ENCODE measurements at regions not wholly inside any gene's neighbourhood (a gene's known extent, or its start where the extent isn't known, plus 50 kb on each side); places are given as distances from the start of the nearest gene placed in this dataset.

- no peak overlapping the region for H3K4me3 ChIP-seq (ENCODE audit: low read depth, low read length)
- DNase-seq (ENCODE audit: low read depth, low spot score), result no peak
- in situ Hi-C loops (cut with HindIII; ENCODE audit: low sequenced_read_pairs), result no loop called here
- TF ChIP-seq CTCF (IDR thresholded peaks at IDR 0.05; ENCODE audit: low read depth, low read length), result no peak
Measured at GRCh38 chr12:18905134-18905533, 167.2 kb downstream of the CAPZA3 start.

GRCh38 chr12:18906395-18906794 lies 168.5 kb downstream of the CAPZA3 start:
- no peak for DNase-seq (ENCODE audit: low read depth, low spot score)
- H3K4me3 ChIP-seq (ENCODE audit: low read depth, low read length), result no peak overlapping the region
- in situ Hi-C loops (cut with HindIII; ENCODE audit: low sequenced_read_pairs), result no loop called here
- no peak for TF ChIP-seq CTCF (IDR thresholded peaks at IDR 0.05; ENCODE audit: low read depth, low read length)

GRCh38 chr12:18907127-18907526 lies 169.2 kb downstream of the CAPZA3 start:
- no peak overlapping the region for H3K4me3 ChIP-seq (ENCODE audit: low read depth, low read length)
- in situ Hi-C loops (cut with HindIII; ENCODE audit: low sequenced_read_pairs), result no loop called here
- no peak for DNase-seq (ENCODE audit: low read depth, low spot score)
- no peak for TF ChIP-seq CTCF (IDR thresholded peaks at IDR 0.05; ENCODE audit: low read depth, low read length)

GRCh38 chr12:18907728-18908127 lies 169.8 kb downstream of the CAPZA3 start:
- DNase-seq (ENCODE audit: low read depth, low spot score), result no peak
- TF ChIP-seq CTCF (IDR thresholded peaks at IDR 0.05; ENCODE audit: low read depth, low read length), result no peak
- H3K4me3 ChIP-seq (ENCODE audit: low read depth, low read length), result no peak overlapping the region
- in situ Hi-C loops (cut with HindIII; ENCODE audit: low sequenced_read_pairs), result no loop called here

- DNase-seq (ENCODE audit: low read depth, low spot score), result no peak
- in situ Hi-C loops (cut with HindIII; ENCODE audit: low sequenced_read_pairs), result no loop called here
- TF ChIP-seq CTCF (IDR thresholded peaks at IDR 0.05; ENCODE audit: low read depth, low read length), result no peak
- no peak overlapping the region for H3K4me3 ChIP-seq (ENCODE audit: low read depth, low read length)
Measured at GRCh38 chr12:18908191-18908590, 170.3 kb downstream of the CAPZA3 start.

DNA sequence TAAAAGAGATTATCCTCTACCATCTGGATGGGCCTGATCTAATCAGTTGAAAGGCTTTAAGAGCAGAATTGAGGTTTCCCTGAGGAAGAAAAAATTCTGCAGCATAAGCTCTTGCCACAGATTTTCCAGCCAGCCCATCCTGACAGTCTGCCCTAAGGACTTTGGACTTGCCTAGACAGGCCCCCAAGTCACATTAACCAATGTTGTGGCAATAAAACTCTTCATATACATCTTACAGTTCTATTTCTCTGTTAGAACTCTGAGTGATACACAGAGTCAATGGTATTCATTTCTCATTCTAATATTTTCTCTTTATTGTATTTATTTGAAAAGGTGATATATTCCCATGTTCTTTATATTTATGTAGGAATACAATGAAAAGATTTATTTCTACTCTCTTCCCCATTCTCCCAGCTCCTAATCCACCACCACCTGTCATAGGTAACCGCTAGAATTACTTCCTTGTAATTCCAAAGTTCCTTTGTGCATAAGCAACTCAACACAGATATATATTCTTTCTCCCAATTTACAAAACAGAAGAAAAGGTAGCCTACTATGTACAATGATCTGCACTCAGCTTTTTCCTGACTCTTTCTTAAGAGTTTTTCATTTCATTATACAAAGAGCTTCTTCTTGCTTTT lies 182.1 kb downstream of the CAPZA3 start:
- TF ChIP-seq CTCF (IDR thresholded peaks at IDR 0.05; ENCODE audit: low read depth, low read length), result no peak
- no peak overlapping the region for H3K4me3 ChIP-seq (ENCODE audit: low read depth, low read length)
- in situ Hi-C loops (cut with HindIII; ENCODE audit: low sequenced_read_pairs), result no loop called here
- no peak for DNase-seq (ENCODE audit: low read depth, low spot score)

DNA sequence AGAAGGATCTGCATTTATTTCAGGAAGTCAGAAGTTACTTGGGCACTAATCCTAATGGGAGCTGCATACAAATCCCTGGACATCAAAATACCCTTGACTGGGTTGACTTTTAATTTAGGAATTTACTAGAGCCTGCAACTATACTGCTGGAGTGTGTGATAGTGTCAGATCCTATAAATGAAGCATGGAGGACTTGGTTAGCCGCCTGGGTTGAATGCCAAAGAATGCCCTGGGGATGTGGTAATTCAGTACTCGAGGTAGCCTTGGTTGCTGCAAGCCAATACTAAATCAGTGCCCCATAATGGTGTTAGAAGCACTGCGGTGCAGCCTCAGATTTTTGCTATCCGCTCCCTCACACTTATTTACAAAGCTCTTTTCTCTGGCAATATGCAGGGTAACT lies 184.9 kb downstream of the CAPZA3 start:
- TF ChIP-seq CTCF (IDR thresholded peaks at IDR 0.05; ENCODE audit: low read depth, low read length), result no peak
- H3K4me3 ChIP-seq (ENCODE audit: low read depth, low read length), result no peak overlapping the region
- DNase-seq (ENCODE audit: low read depth, low spot score), result no peak
- in situ Hi-C loops (cut with HindIII; ENCODE audit: low sequenced_read_pairs), result no loop called here

Measured in astrocyte of the spinal cord (primary cell).